ENCODE measurements at regions not wholly inside any gene's neighbourhood (a gene's known extent, or its start where the extent isn't known, plus 50 kb on each side); places are given as distances from the start of the nearest gene placed in this dataset.

DNA sequence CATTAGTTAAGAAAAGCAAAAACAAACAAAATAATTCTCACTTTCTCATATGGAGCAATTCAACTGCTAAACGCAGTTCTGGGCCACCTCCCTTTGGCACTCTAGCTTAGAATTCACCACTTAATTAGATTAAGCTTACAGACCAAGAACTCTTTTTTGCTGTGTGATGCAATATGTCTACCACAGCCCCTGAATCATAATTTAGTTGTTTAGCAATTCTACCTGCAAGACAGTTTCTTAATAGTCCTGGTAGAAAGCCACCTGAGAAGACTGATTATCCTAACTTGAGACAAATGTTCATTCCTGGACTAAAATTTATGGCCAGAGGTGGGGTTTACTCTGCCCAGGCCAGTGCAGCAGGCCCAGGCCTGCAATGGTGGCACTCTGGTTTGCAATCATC, 205.9 kb downstream of the HS3ST3A1 start:
- TF ChIP-seq SIN3A (IDR thresholded peaks at IDR 0.05; ENCODE audit: borderline replicate concordance, insufficient read depth, low read length) (no peak), POLR2AphosphoS5 (IDR thresholded peaks at IDR 0.05; ENCODE audit: low read depth, low read length) (no peak), REST (IDR thresholded peaks at IDR 0.05; ENCODE audit: insufficient read depth in 1 of 2, low read depth in 2 of 2, low read length in 2 of 2) (no peak), TAF1 (IDR thresholded peaks at IDR 0.05; ENCODE audit: borderline replicate concordance, insufficient read depth, low read length) (no peak), FOXP2 (optimal IDR thresholded peaks at IDR 0.05; ENCODE audit: borderline replicate concordance, extremely low read depth, extremely low read length, insufficient read depth) (no peak)

DNA sequence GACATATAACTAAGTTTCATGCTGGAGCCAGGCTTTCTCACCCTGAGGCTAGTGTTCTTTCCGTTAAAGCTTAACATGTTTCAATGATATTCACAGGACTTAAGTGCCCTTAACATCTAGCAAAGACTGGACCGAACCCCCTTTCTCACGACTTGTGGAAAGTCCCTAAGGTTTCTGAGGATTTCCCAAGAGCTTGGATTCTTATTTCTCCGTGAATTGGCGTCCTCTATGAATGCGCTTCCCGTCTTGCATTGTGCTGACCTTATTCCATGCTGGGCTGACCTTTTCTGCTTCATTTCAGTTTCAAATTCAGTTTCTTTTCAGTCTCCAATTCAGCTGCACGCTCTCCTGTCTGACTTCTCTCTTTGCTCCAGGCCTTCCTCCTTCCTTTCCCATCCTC, 206.4 kb downstream of the HS3ST3A1 start:
- TF ChIP-seq SIN3A (IDR thresholded peaks at IDR 0.05; ENCODE audit: borderline replicate concordance, insufficient read depth, low read length) (no peak), REST (IDR thresholded peaks at IDR 0.05; ENCODE audit: insufficient read depth in 1 of 2, low read depth in 2 of 2, low read length in 2 of 2) (0 out of 4 replicates have a peak, but pooled peaks of 1 of the 2 experiments have one; percentile 7)

DNA sequence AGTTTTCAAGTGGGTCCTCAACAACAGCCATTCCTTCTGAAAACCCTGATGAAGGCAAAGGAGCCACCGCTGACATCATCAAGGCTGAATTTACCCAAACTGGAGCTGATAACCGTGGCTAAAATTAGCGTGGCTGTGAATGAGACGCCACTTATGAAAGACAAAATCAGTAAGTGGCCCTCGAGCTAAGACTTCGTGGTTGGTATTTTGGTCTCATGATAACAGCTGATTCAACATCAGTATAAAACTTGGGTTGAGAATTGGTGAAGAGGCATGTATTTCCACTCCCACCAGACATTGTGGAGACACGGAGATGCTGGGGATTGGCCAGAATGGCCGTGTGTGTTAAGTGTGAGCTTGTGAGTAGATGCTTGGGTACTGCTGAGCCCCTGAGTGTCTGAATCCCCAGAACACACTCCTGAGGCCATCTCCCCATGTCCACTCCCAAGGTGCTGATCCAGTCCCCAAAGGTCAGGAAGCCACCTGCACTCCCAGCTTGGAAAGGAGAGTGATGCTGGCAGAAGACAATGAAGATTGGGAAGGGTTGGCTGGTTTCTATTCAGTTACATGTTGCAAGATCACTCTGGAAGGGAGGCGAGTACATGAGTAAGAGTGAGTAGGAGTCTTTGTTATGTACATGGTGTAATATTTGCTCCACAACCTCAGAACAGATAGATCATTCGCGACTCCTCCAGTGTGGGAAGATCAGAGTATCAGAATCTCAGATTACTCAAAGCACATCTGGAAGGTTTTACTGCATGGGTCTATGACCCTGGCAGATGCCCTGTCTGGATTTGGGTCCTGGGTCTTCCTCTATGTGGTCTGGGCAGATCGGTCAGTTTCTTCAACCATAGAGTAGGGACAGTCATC, 207.7 kb downstream of the HS3ST3A1 start:
- TF ChIP-seq FOXP2 (optimal IDR thresholded peaks at IDR 0.05; ENCODE audit: borderline replicate concordance, extremely low read depth, extremely low read length, insufficient read depth) (no peak), SIN3A (IDR thresholded peaks at IDR 0.05; ENCODE audit: borderline replicate concordance, insufficient read depth, low read length) (no peak), REST (IDR thresholded peaks at IDR 0.05; ENCODE audit: insufficient read depth in 1 of 2, low read depth in 2 of 2, low read length in 2 of 2) (no peak), TAF1 (IDR thresholded peaks at IDR 0.05; ENCODE audit: borderline replicate concordance, insufficient read depth, low read length) (no peak), POLR2AphosphoS5 (IDR thresholded peaks at IDR 0.05; ENCODE audit: low read depth, low read length) (no peak)

GRCh38 chr17:13387952-13388351, 213.8 kb downstream of the HS3ST3A1 start:
- TF ChIP-seq SIN3A (IDR thresholded peaks at IDR 0.05; ENCODE audit: borderline replicate concordance, insufficient read depth, low read length) (no peak), TAF1 (IDR thresholded peaks at IDR 0.05; ENCODE audit: borderline replicate concordance, insufficient read depth, low read length) (no peak)

DNA sequence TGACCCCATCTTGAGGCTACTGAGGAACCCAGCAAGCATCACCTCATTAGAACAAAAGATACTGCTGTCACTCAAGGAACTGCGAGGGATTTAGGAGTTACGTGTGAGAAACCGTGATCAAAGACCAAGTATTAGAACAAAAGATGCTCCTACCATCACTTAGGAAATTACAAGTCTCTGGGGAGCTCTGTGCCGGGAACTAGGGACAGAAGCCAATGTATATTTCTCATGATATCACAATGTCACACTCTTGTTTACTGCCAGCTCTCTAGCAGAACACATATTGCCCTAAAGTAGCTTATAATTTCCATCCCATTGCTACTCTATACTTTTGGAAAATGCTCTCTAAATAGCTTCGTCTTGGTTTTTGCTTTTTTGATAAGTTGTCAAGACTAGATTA, 214.5 kb downstream of the HS3ST3A1 start:
- TF ChIP-seq POLR2AphosphoS5 (IDR thresholded peaks at IDR 0.05; ENCODE audit: low read depth, low read length) (no peak), REST (IDR thresholded peaks at IDR 0.05; ENCODE audit: insufficient read depth in 1 of 2, low read depth in 2 of 2, low read length in 2 of 2) (no peak), SIN3A (IDR thresholded peaks at IDR 0.05; ENCODE audit: borderline replicate concordance, insufficient read depth, low read length) (no peak), TAF1 (IDR thresholded peaks at IDR 0.05; ENCODE audit: borderline replicate concordance, insufficient read depth, low read length) (no peak), FOXP2 (optimal IDR thresholded peaks at IDR 0.05; ENCODE audit: borderline replicate concordance, extremely low read depth, extremely low read length, insufficient read depth) (no peak)
